ENCODE measurements at regions not wholly inside any gene's neighbourhood (a gene's known extent, or its start where the extent isn't known, plus 50 kb on each side); places are given as distances from the start of the nearest gene placed in this dataset.
"Not testable (repeated sequence)": the region's sequence is repeated elsewhere in the genome, so short reads cannot be mapped to it uniquely, and the experiment has no call there.

DNA sequence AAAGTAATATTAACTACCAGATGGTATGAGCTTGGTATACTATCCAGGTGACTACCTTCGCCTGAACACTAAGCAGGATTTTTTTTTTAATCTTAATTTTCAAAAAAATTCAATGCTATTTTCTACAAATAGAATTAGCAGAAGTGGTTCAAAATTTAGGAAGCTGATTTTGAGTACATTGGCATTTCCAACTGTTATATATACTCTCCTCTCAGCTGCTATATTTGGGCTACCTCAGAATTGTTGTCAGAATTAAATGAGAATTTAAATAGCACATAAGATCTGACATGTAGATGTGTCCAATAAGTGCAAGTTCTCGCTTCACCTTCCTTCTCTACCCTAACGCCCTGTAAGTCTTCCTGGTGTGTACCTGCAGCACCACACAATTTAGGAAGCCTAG is 83.1 kb downstream of the DUSP6 start:
- Histone ChIP-seq H3K9me3 (ENCODE audit: control insufficient read depth, insufficient read depth, low read length) (no peaks in the 10 kb centered on the region), H3K27ac (ENCODE audit: low read depth, low read length) (no peak overlapping the region), H3K4me1 (ENCODE audit: control insufficient read depth, insufficient read depth, low read length) (no peaks in the 10 kb centered on the region), H3K4me3 (ENCODE audit: low read depth, low read length) (no peak overlapping the region), H3K9ac (ENCODE audit: low read depth, low read length) (no peak overlapping the region), H3K36me3 (ENCODE audit: control insufficient read depth, insufficient read depth, low read length) (no peaks in the 10 kb centered on the region), H3K27me3 (ENCODE audit: control insufficient read depth, insufficient read depth, low read length) (no peaks in the 10 kb centered on the region)

DNA sequence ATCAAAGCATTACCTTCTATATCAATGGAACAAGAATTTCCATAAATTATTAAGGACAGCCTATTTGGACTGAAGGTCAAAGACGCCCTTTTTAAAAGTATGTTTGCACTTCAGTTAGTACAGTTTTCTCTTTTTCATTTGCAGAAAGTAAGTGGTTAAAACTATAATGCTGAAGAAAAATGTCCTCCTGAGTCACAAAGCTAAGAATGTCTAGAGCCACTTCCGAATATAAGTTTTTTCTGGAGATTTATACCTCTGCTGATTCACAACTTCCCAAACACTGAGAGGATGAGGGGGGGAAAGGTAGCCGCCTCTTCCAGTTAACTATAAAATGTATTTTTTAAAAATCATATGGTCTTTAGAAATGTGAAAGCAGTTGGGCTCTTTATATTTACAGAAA is 84.9 kb downstream of the DUSP6 start:
- no peaks in the 10 kb centered on the region for H3K27me3 ChIP-seq (ENCODE audit: control insufficient read depth, insufficient read depth, low read length)
- no peak overlapping the region for H3K27ac ChIP-seq (ENCODE audit: low read depth, low read length)

DNA sequence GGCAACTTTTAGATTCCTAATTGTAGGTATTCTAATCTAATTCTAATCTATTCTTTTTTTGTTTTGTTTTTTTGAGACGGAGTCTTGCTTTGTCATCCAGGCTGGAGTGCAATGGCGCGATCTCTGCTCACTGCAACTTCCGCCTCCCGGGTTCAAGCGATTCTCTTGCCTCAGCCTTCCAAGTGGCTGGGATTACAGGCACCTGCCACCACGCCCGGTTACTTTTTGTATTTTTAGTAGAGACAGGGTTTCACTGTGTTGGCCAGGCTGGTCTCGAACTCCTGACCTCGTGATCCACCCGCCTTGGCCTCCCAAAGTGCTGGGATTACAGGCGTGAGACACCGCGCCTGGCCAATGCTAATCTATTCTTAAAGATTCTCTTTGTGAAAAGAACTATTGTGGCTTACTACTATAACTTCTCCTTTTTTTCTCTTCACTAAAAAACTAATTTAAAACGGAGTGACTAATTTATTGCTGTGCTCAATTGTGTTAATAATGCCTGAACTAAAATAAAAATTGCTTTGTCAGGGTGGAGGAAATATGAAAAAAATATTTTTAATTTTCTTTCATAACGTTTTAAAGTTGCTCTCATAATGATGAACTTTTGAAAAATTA is 85.6 kb downstream of the DUSP6 start:
- H3K9me3 ChIP-seq (ENCODE audit: control insufficient read depth, insufficient read depth, low read length); H3K27ac ChIP-seq (ENCODE audit: low read depth, low read length); H3K36me3 ChIP-seq (ENCODE audit: control insufficient read depth, insufficient read depth, low read length); H3K4me1 ChIP-seq (ENCODE audit: control insufficient read depth, insufficient read depth, low read length); H3K4me3 ChIP-seq (ENCODE audit: low read depth, low read length); H3K9ac ChIP-seq (ENCODE audit: low read depth, low read length); H3K27me3 ChIP-seq (ENCODE audit: control insufficient read depth, insufficient read depth, low read length): not testable (repeated sequence)

More for the DNA sequence above, 84.9 kb downstream of the DUSP6 start:
- no peak overlapping the region for H3K9ac ChIP-seq (ENCODE audit: low read depth, low read length)
- H3K9me3 ChIP-seq (ENCODE audit: control insufficient read depth, insufficient read depth, low read length), result no peaks in the 10 kb centered on the region
- H3K4me1 ChIP-seq (ENCODE audit: control insufficient read depth, insufficient read depth, low read length), result no peaks in the 10 kb centered on the region
- H3K36me3 ChIP-seq (ENCODE audit: control insufficient read depth, insufficient read depth, low read length), result no peaks in the 10 kb centered on the region
- H3K4me3 ChIP-seq (ENCODE audit: low read depth, low read length), result no peak overlapping the region

DNA sequence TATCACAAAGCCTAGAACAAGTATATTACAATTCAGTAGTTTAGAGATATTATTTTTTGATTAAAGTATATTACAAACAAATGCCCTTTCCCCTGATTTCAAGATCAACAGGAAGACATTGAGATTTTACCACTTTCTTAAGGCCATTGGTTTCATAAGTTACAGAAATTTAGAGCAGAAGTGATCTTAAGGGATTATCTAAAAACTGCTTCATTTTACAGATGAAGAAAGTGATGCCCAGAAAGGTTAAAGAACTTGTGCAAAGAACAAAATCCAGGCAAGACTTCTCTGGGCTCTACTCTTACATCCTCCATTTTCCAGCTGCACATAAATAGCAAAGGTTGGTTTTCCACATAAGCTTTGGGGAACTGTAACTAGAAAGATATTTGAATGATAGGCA is 87.5 kb downstream of the DUSP6 start:
- H3K9me3 ChIP-seq (ENCODE audit: control insufficient read depth, insufficient read depth, low read length), result no peaks in the 10 kb centered on the region
- H3K9ac ChIP-seq (ENCODE audit: low read depth, low read length), result no peak overlapping the region
- H3K4me3 ChIP-seq (ENCODE audit: low read depth, low read length), result no peak overlapping the region
- no peaks in the 10 kb centered on the region for H3K36me3 ChIP-seq (ENCODE audit: control insufficient read depth, insufficient read depth, low read length)
- no peaks in the 10 kb centered on the region for H3K27me3 ChIP-seq (ENCODE audit: control insufficient read depth, insufficient read depth, low read length)
- H3K4me1 ChIP-seq (ENCODE audit: control insufficient read depth, insufficient read depth, low read length), result peaks cover 12% of the 10 kb centered on the region
- H3K27ac ChIP-seq (ENCODE audit: low read depth, low read length), result no peak overlapping the region

DNA sequence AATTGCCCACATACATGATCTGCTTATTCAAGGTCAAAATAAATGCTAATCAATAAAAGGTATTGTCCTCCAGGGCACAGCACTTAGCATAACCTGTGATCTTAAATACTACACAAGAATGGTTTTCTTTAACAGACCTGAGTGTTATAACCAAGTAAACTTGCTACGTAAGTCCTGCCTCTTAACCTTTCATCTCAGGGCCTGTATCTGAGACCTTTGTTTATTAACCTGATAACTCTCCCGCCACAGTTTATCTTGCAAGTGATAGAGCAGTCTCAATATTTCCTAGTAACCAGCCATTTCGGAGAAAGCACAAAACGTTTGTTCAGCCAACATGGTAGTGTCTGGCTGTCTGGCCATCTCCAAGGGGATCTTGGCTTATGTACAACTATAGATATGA is 88.4 kb downstream of the DUSP6 start:
- no peaks in the 10 kb centered on the region for H3K36me3 ChIP-seq (ENCODE audit: control insufficient read depth, insufficient read depth, low read length)
- H3K9ac ChIP-seq (ENCODE audit: low read depth, low read length), result no peak overlapping the region
- no peaks in the 10 kb centered on the region for H3K9me3 ChIP-seq (ENCODE audit: control insufficient read depth, insufficient read depth, low read length)
- peaks cover 12% of the 10 kb centered on the region for H3K4me1 ChIP-seq (ENCODE audit: control insufficient read depth, insufficient read depth, low read length)
- H3K4me3 ChIP-seq (ENCODE audit: low read depth, low read length), result no peak overlapping the region
- H3K27me3 ChIP-seq (ENCODE audit: control insufficient read depth, insufficient read depth, low read length), result no peaks in the 10 kb centered on the region
- H3K27ac ChIP-seq (ENCODE audit: low read depth, low read length), result no peak overlapping the region

DNA sequence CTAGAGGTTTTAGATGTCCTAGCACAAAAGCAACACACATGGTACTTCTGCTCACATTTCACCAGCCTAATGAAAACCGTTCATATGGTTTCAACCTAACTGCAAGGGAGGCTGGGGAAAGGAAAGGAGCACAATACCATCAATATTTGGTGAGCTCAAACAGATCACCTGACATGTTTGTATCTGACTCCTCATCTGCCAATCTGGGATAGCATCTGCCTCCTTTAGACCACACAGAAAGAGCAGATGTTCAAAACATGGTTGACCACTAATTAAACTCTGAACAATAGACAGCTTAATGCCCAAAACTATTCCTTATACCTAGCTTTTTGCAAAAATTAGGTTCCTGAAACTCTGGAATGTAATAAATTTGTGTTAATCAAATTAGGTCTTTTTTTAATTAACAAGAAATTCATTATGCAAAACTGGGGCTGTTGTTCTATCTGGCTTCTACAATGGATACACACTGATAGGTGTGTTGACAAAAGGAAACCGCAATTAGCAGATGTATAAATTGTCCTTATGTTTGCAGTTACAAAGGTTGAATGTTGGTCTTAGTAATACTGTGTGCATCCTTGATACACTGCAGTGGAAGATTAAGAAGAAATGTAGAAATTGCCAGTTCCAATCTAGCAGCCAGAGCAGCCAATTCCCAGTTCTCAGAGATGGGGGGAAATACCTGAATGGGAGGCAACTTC is 89.3 kb downstream of the DUSP6 start:
- Histone ChIP-seq H3K27me3 (ENCODE audit: control insufficient read depth, insufficient read depth, low read length) (no peaks in the 10 kb centered on the region), H3K4me3 (ENCODE audit: low read depth, low read length) (no peak overlapping the region), H3K27ac (ENCODE audit: low read depth, low read length) (no peak overlapping the region), H3K9me3 (ENCODE audit: control insufficient read depth, insufficient read depth, low read length) (no peaks in the 10 kb centered on the region), H3K4me1 (ENCODE audit: control insufficient read depth, insufficient read depth, low read length) (peaks cover 12% of the 10 kb centered on the region), H3K36me3 (ENCODE audit: control insufficient read depth, insufficient read depth, low read length) (no peaks in the 10 kb centered on the region), H3K9ac (ENCODE audit: low read depth, low read length) (no peak overlapping the region)

DNA sequence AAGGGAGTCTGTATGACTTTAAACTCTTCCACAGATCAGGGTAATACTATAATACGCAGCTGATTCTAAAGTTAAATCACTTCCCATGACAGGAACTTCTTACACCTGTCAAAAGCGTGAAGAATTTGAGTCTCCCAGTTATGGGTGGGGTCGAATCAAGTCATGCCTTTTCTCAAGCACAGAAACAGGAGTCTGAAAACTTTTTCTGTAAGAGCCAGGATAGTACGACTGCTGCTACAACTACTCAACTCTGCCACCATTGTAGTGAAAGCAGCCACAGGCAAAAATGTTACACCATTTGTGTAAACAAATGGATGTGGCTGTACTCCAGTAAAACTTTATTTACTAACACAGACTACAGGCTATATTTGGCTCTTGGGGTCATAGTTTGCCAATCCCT is 90.3 kb downstream of the DUSP6 start:
- Histone ChIP-seq H3K27ac (ENCODE audit: low read depth, low read length) (no peak overlapping the region), H3K4me1 (ENCODE audit: control insufficient read depth, insufficient read depth, low read length) (peaks cover 12% of the 10 kb centered on the region), H3K36me3 (ENCODE audit: control insufficient read depth, insufficient read depth, low read length) (no peaks in the 10 kb centered on the region), H3K9me3 (ENCODE audit: control insufficient read depth, insufficient read depth, low read length) (no peaks in the 10 kb centered on the region), H3K9ac (ENCODE audit: low read depth, low read length) (no peak overlapping the region), H3K27me3 (ENCODE audit: control insufficient read depth, insufficient read depth, low read length) (no peaks in the 10 kb centered on the region), H3K4me3 (ENCODE audit: low read depth, low read length) (no peak overlapping the region)

DNA sequence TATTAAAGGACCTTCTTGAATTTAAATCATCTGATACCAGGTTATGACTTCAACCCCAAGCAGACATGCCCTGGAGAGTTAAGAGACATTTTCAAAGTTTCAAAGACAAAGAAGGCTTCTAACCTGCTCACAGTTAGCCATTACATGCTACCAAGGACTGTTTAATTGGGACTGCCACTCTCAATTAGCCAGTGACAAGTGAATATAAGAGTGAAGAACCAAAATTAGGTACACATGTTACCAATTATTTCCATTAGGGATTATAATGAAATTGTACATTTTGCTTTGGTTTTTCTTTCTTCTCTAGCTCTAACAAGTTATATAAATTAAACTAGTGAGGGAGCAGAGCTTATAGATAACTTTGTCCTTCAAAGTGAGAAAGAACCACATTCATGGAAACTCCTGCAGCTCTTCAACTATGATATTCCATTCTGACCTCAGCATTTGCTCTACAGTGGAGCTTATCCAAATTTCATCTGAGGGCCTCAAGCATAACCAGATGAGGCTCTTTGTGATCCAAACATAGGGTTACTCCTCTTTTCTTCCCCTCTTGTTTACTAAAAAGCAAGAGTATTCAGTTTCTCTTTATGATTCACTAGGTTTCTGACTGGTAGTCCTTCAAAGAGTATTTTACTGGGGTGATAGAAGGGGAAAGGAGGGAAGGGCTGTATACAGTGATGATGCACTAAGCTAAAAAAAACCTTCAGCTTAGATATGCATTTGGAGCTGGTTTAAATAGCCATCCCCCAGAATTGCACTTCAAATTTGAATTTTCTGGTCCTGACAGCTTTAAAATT is 91.3 kb downstream of the DUSP6 start:
- Histone ChIP-seq H3K4me1 (ENCODE audit: control insufficient read depth, insufficient read depth, low read length) (peaks cover 12% of the 10 kb centered on the region), H3K36me3 (ENCODE audit: control insufficient read depth, insufficient read depth, low read length) (no peaks in the 10 kb centered on the region), H3K27me3 (ENCODE audit: control insufficient read depth, insufficient read depth, low read length) (no peaks in the 10 kb centered on the region), H3K27ac (ENCODE audit: low read depth, low read length) (no peak overlapping the region), H3K9ac (ENCODE audit: low read depth, low read length) (no peak overlapping the region), H3K4me3 (ENCODE audit: low read depth, low read length) (no peak overlapping the region), H3K9me3 (ENCODE audit: control insufficient read depth, insufficient read depth, low read length) (no peaks in the 10 kb centered on the region)

DNA sequence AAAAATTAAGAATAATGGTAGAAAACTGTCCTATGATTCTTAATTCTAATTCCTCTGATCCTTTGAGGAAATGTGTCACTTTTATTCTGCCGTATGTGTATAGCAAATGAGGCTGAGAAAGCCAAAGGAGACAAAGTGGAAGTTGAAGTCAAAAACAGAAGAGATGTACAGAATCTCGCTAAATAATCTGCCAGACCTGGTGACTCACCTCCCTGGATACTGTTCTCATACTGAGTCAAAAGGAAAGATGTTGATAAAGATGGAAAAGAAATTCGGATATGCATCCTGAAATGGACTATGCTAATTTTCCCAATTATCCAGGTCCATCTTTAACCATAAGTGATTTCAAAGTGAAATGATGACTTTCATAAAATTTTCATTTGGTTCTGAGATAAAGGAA is 92.5 kb downstream of the DUSP6 start:
- Histone ChIP-seq H3K4me1 (ENCODE audit: control insufficient read depth, insufficient read depth, low read length) (peaks cover 12% of the 10 kb centered on the region), H3K9ac (ENCODE audit: low read depth, low read length) (no peak overlapping the region)

DNA sequence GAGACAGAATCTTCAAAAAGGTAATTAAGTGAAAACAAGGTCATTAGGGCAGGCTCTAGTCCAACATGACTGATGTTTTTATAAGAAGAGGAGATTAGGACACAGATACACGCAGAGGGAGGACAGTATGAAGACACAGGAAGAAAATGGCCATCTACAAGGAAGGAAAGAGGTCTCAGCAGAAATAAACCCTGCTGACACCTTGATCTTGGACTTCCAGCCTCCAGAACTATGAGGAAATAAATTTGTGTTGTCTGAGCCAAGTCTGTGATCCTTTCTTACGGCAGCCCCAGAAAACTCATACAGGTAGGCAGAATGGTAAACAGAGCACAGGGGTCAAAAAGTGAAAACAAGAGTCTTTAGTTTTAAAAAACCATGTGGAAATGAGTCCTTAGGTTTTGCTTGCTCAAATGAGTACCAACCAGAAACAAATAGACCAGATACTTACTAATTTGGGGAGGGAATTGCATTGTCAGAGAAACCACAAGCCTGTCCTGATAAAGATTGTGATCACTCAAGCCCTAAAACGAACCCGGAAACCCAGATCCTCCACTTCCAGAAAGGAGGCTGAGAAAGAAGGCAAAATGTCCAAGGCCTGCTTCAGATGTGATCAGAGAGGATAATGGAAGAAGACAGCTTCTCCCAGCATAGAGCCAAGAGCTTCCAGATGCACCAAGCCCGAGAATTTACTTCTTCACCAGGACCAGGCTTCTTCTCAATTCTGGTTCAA is 93.9 kb downstream of the DUSP6 start:
- Histone ChIP-seq H3K27me3 (ENCODE audit: control insufficient read depth, insufficient read depth, low read length) (no peaks in the 10 kb centered on the region), H3K27ac (ENCODE audit: low read depth, low read length) (no peak overlapping the region), H3K9me3 (ENCODE audit: control insufficient read depth, insufficient read depth, low read length) (no peaks in the 10 kb centered on the region), H3K4me3 (ENCODE audit: low read depth, low read length) (no peak overlapping the region), H3K36me3 (ENCODE audit: control insufficient read depth, insufficient read depth, low read length) (no peaks in the 10 kb centered on the region), H3K9ac (ENCODE audit: low read depth, low read length) (no peak overlapping the region), H3K4me1 (ENCODE audit: control insufficient read depth, insufficient read depth, low read length) (peaks cover 12% of the 10 kb centered on the region)

More for the DNA sequence above, 92.5 kb downstream of the DUSP6 start:
- no peaks in the 10 kb centered on the region for H3K36me3 ChIP-seq (ENCODE audit: control insufficient read depth, insufficient read depth, low read length)
- H3K27me3 ChIP-seq (ENCODE audit: control insufficient read depth, insufficient read depth, low read length), result no peaks in the 10 kb centered on the region
- H3K4me3 ChIP-seq (ENCODE audit: low read depth, low read length), result no peak overlapping the region
- H3K27ac ChIP-seq (ENCODE audit: low read depth, low read length), result no peak overlapping the region
- H3K9me3 ChIP-seq (ENCODE audit: control insufficient read depth, insufficient read depth, low read length), result no peaks in the 10 kb centered on the region
